ENCODE measurements at regions not wholly inside any gene's neighbourhood (a gene's known extent, or its start where the extent isn't known, plus 50 kb on each side); places are given as distances from the start of the nearest gene placed in this dataset.

- WGBS: 69% methylated on average over 11 of the region's 11 CpGs
Observed at GRCh38 chr11:96447208-96448110, 57.6 kb downstream of the JRKL start.

GRCh38 chr11:96448225-96448624, 58.4 kb downstream of the JRKL start:
- Histone ChIP-seq H3K27me3 (ENCODE audit: control insufficient read depth, insufficient read depth) (no peaks in the 10 kb centered on the region), H3K27ac (ENCODE audit: low read length) (no peak overlapping the region), H3K4me1 (ENCODE audit: control insufficient read depth, insufficient read depth, low read length) (no peaks in the 10 kb centered on the region), H3K9me3 (ENCODE audit: control insufficient read depth, low read length) (no peaks in the 10 kb centered on the region), H3K4me3 (ENCODE audit: low read length) (no peak overlapping the region)
- DNase-seq (no peak), ATAC-seq (peak in 1 of 2 donors; percentile 26)
- 78% methylated on average over 3 of the region's 3 CpGs for WGBS
- intact Hi-C loops (cut with DNase I): no loop called here

More at GRCh38 chr11:96447208-96448110, 57.6 kb downstream of the JRKL start:
- DNase-seq: peak in 1 of 3 donors; percentile 24
- Histone ChIP-seq H3K9me3 (ENCODE audit: control insufficient read depth, low read length) (no peaks in the 10 kb centered on the region), H3K27me3 (ENCODE audit: control insufficient read depth, insufficient read depth) (no peaks in the 10 kb centered on the region), H3K27ac (ENCODE audit: low read length) (no peak overlapping the region), H3K4me3 (ENCODE audit: low read length) (no peak overlapping the region), H3K4me1 (ENCODE audit: control insufficient read depth, insufficient read depth, low read length) (no peaks in the 10 kb centered on the region)
- peak in 1 of 2 donors; percentile 59 for ATAC-seq
- intact Hi-C loops (cut with DNase I): no loop called here

GRCh38 chr11:96456111-96456510, 66.3 kb downstream of the JRKL start:
- intact Hi-C loops (cut with DNase I): no loop called here
- Histone ChIP-seq H3K4me3 (ENCODE audit: low read length) (no peak overlapping the region), H3K4me1 (ENCODE audit: control insufficient read depth, insufficient read depth, low read length) (no peaks in the 10 kb centered on the region), H3K27me3 (ENCODE audit: control insufficient read depth, insufficient read depth) (no peaks in the 10 kb centered on the region), H3K27ac (ENCODE audit: low read length) (no peak overlapping the region), H3K9me3 (ENCODE audit: control insufficient read depth, low read length) (peaks cover 4% of the 10 kb centered on the region)
- no peak for DNase-seq
- no peak for ATAC-seq

GRCh38 chr11:96459751-96460150, 69.9 kb downstream of the JRKL start:
- ATAC-seq (no peak), DNase-seq (no peak)
- intact Hi-C loops (cut with DNase I): loop anchor here in 1 of 4 donors (5.0 kb wide), 1 partner anchor 683 kb away; no protein-coding TSS in a partner anchor
- WGBS: 73% methylated on average over 3 of the region's 3 CpGs
- Histone ChIP-seq H3K4me1 (ENCODE audit: control insufficient read depth, insufficient read depth, low read length) (no peaks in the 10 kb centered on the region), H3K27me3 (ENCODE audit: control insufficient read depth, insufficient read depth) (no peaks in the 10 kb centered on the region), H3K27ac (ENCODE audit: low read length) (no peak overlapping the region), H3K9me3 (ENCODE audit: control insufficient read depth, low read length) (peaks cover 4% of the 10 kb centered on the region), H3K4me3 (ENCODE audit: low read length) (no peak overlapping the region)

- no peak overlapping the region for H3K27ac ChIP-seq (ENCODE audit: low read length)
- ATAC-seq: no peak
- intact Hi-C loops (cut with DNase I): loop anchor here in 1 of 4 donors (5.0 kb wide), 1 partner anchor 680 kb away; no protein-coding TSS in a partner anchor
- WGBS: 54% methylated on average over 2 of the region's 2 CpGs
- peaks cover 4% of the 10 kb centered on the region for H3K9me3 ChIP-seq (ENCODE audit: control insufficient read depth, low read length)
- no peak overlapping the region for H3K4me3 ChIP-seq (ENCODE audit: low read length)
- no peaks in the 10 kb centered on the region for H3K4me1 ChIP-seq (ENCODE audit: control insufficient read depth, insufficient read depth, low read length)
- no peak for DNase-seq
- no peaks in the 10 kb centered on the region for H3K27me3 ChIP-seq (ENCODE audit: control insufficient read depth, insufficient read depth)
Observed at GRCh38 chr11:96461871-96462270, 72.1 kb downstream of the JRKL start.

- Histone ChIP-seq H3K9me3 (ENCODE audit: control insufficient read depth, low read length) (peaks cover 4% of the 10 kb centered on the region), H3K27me3 (ENCODE audit: control insufficient read depth, insufficient read depth) (no peaks in the 10 kb centered on the region), H3K27ac (ENCODE audit: low read length) (no peak overlapping the region), H3K4me1 (ENCODE audit: control insufficient read depth, insufficient read depth, low read length) (no peaks in the 10 kb centered on the region), H3K4me3 (ENCODE audit: low read length) (peak overlapping the region; percentile 34)
- intact Hi-C loops (cut with DNase I): loop anchor here in 1 of 4 donors (5.0 kb wide), 1 partner anchor 677 kb away; no protein-coding TSS in a partner anchor
- 10% methylated on average over 7 of the region's 7 CpGs for WGBS
- DNase-seq: no peak
- peak; percentile 95 to 96 for ATAC-seq
Observed at GRCh38 chr11:96464700-96465307, 75.0 kb downstream of the JRKL start.

- no peaks in the 10 kb centered on the region for H3K9me3 ChIP-seq (ENCODE audit: control insufficient read depth, low read length)
- H3K4me1 ChIP-seq (ENCODE audit: control insufficient read depth, insufficient read depth, low read length): no peaks in the 10 kb centered on the region
- no peaks in the 10 kb centered on the region for H3K27me3 ChIP-seq (ENCODE audit: control insufficient read depth, insufficient read depth)
- intact Hi-C loops (cut with DNase I): no loop called here
- H3K4me3 ChIP-seq (ENCODE audit: low read length): no peak overlapping the region
- no peak overlapping the region for H3K27ac ChIP-seq (ENCODE audit: low read length)
- 41% methylated on average over 3 of the region's 3 CpGs for WGBS
- DNase-seq (peak in 1 of 3 donors; percentile 36), ATAC-seq (peak; percentile 55 to 72)
Observed at GRCh38 chr11:96465512-96465911, 75.7 kb downstream of the JRKL start.

GRCh38 chr11:96466607-96467006, 76.8 kb downstream of the JRKL start:
- DNase-seq: no peak
- no peaks in the 10 kb centered on the region for H3K4me1 ChIP-seq (ENCODE audit: control insufficient read depth, insufficient read depth, low read length)

GRCh38 chr11:96469776-96470175, 80.0 kb downstream of the JRKL start:
- DNase-seq: no peak
- Histone ChIP-seq H3K4me1 (ENCODE audit: control insufficient read depth, insufficient read depth, low read length) (no peaks in the 10 kb centered on the region), H3K9me3 (ENCODE audit: control insufficient read depth, low read length) (peaks cover 3% of the 10 kb centered on the region), H3K27ac (ENCODE audit: low read length) (no peak overlapping the region), H3K27me3 (ENCODE audit: control insufficient read depth, insufficient read depth) (no peaks in the 10 kb centered on the region), H3K4me3 (ENCODE audit: low read length) (no peak overlapping the region)
- WGBS: 73% methylated on average over 3 of the region's 3 CpGs
- no peak for ATAC-seq
- intact Hi-C loops (cut with DNase I): no loop called here

More at GRCh38 chr11:96466607-96467006, 76.8 kb downstream of the JRKL start:
- WGBS: over 99% methylated on average over 2 of the region's 2 CpGs
- ATAC-seq: no peak
- intact Hi-C loops (cut with DNase I): no loop called here
- no peaks in the 10 kb centered on the region for H3K27me3 ChIP-seq (ENCODE audit: control insufficient read depth, insufficient read depth)
- no peaks in the 10 kb centered on the region for H3K9me3 ChIP-seq (ENCODE audit: control insufficient read depth, low read length)
- H3K4me3 ChIP-seq (ENCODE audit: low read length): no peak overlapping the region
- no peak overlapping the region for H3K27ac ChIP-seq (ENCODE audit: low read length)

- Histone ChIP-seq H3K27ac (ENCODE audit: low read length) (no peak overlapping the region), H3K9me3 (ENCODE audit: control insufficient read depth, low read length) (peaks cover 3% of the 10 kb centered on the region), H3K4me1 (ENCODE audit: control insufficient read depth, insufficient read depth, low read length) (no peaks in the 10 kb centered on the region), H3K4me3 (ENCODE audit: low read length) (no peak overlapping the region), H3K27me3 (ENCODE audit: control insufficient read depth, insufficient read depth) (no peaks in the 10 kb centered on the region)
- intact Hi-C loops (cut with DNase I): no loop called here
- DNase-seq: no peak
- WGBS: 47% methylated on average over 1 of the region's 1 CpG
- ATAC-seq: no peak
Observed at GRCh38 chr11:96470521-96470920, 80.7 kb downstream of the JRKL start.

- no peaks in the 10 kb centered on the region for H3K27me3 ChIP-seq (ENCODE audit: control insufficient read depth, insufficient read depth)
- ATAC-seq (no peak), DNase-seq (no peak)
- no peak overlapping the region for H3K4me3 ChIP-seq (ENCODE audit: low read length)
- no peak overlapping the region for H3K27ac ChIP-seq (ENCODE audit: low read length)
- no peaks in the 10 kb centered on the region for H3K4me1 ChIP-seq (ENCODE audit: control insufficient read depth, insufficient read depth, low read length)
- peaks cover 3% of the 10 kb centered on the region for H3K9me3 ChIP-seq (ENCODE audit: control insufficient read depth, low read length)
- intact Hi-C loops (cut with DNase I): no loop called here
- WGBS: 79% methylated on average over 1 of the region's 1 CpG
Observed at GRCh38 chr11:96472085-96472484, 82.3 kb downstream of the JRKL start.

Data from right cardiac atrium (tissue), 5 donors.